H9 (cell line): ENCODE measurements at regions not wholly inside any gene's neighbourhood (a gene's known extent, or its start where the extent isn't known, plus 50 kb on each side); places are given as distances from the start of the nearest gene placed in this dataset.

Experiments
- DNase-seq: peaks from one replicate; pipeline ENCODE4 v3.0.0-alpha.2; 2017
- H2AFZ ChIP-seq: one replicate; pipeline ENCODE4 v1.6.1; 2013; ENCODE audit warnings: mild to moderate bottlenecking, low read length, control low read depth, moderate library complexity
- H2AK5ac ChIP-seq: 2 replicates; pipeline ENCODE4 v1.6.1; 2013; ENCODE audit warnings: low read length, control low read depth, mixed read lengths; ENCODE audit not compliant: insufficient read length
- H2BK120ac ChIP-seq: one replicate; pipeline ENCODE4 v1.6.1; 2013; ENCODE audit warnings: low read depth, mild to moderate bottlenecking, low read length, control low read depth, inconsistent platforms; ENCODE audit not compliant: poor library complexity, severe bottlenecking
- H2BK12ac ChIP-seq: 2 replicates; pipeline ENCODE4 v1.6.1; 2013; ENCODE audit warnings: low read length, control low read depth, mixed read lengths, low read depth; ENCODE audit not compliant: insufficient read length
- H2BK15ac ChIP-seq: 2 replicates; pipeline ENCODE4 v1.6.1; 2013; ENCODE audit warnings: low read depth, low read length, control low read depth
- H2BK20ac ChIP-seq: one replicate; pipeline ENCODE4 v1.6.1; 2013; ENCODE audit warnings: low read depth, mild to moderate bottlenecking, low read length, control low read depth, inconsistent platforms; ENCODE audit not compliant: poor library complexity, severe bottlenecking
- H2BK5ac ChIP-seq: 2 replicates; pipeline ENCODE4 v1.6.1; 2013; ENCODE audit warnings: low read length, control low read depth, mixed read lengths; ENCODE audit not compliant: insufficient read length
- H3K14ac ChIP-seq: 2 replicates; pipeline ENCODE4 v1.6.1; 2013; ENCODE audit warnings: low read length, control low read depth; ENCODE audit not compliant: insufficient read depth
- H3K18ac ChIP-seq: 2 replicates; pipeline ENCODE4 v1.6.1; 2013; ENCODE audit warnings: low read depth, mild to moderate bottlenecking, mixed read lengths, low read length, control low read depth; ENCODE audit not compliant: insufficient read length
- H3K23ac ChIP-seq: 2 replicates; pipeline ENCODE4 v1.6.1; 2013; ENCODE audit warnings: low read length, control low read depth, mixed read lengths, low read depth; ENCODE audit not compliant: insufficient read length
- H3K23me2 ChIP-seq: 2 replicates; pipeline ENCODE4 v1.6.1; 2013; ENCODE audit warnings: low read depth, mild to moderate bottlenecking, mixed read lengths, low read length, control low read depth; ENCODE audit not compliant: insufficient read length, poor library complexity, severe bottlenecking
- H3K27ac ChIP-seq: 2 replicates; pipeline ENCODE4 v1.5.1; 2013; ENCODE audit warnings: low read length, control low read depth, mixed read lengths, low read depth; ENCODE audit not compliant: insufficient read length
- H3K27me3 ChIP-seq: 2 replicates; pipeline ENCODE4 v1.6.1; 2013; ENCODE audit warnings: low read length, control low read depth, inconsistent platforms; ENCODE audit not compliant: insufficient read depth
- H3K4ac ChIP-seq: 2 replicates; pipeline ENCODE4 v1.6.1; 2013; ENCODE audit warnings: low read depth, mild to moderate bottlenecking, control low read depth, inconsistent platforms, low read length, moderate library complexity
- H3K4me1 ChIP-seq: 2 replicates; pipeline ENCODE4 v1.6.1; 2013; ENCODE audit warnings: low read length, control low read depth, inconsistent platforms; ENCODE audit not compliant: insufficient read depth
- H3K4me2 ChIP-seq: 2 replicates; pipeline ENCODE4 v1.6.1; 2013; ENCODE audit warnings: low read length, control low read depth, mixed read lengths; ENCODE audit not compliant: insufficient read length, insufficient read depth
- H3K56ac ChIP-seq: 2 replicates; pipeline ENCODE4 v1.6.1; 2013; ENCODE audit warnings: low read depth, mild to moderate bottlenecking, mixed read lengths, low read length, control low read depth; ENCODE audit not compliant: insufficient read length
- H3K79me1 ChIP-seq: 2 replicates; pipeline ENCODE4 v1.6.1; 2013; ENCODE audit warnings: low read depth, mild to moderate bottlenecking, moderate library complexity, low read length, control low read depth, inconsistent platforms; ENCODE audit not compliant: insufficient read depth, poor library complexity, severe bottlenecking
- H3K79me2 ChIP-seq: 2 replicates; pipeline ENCODE4 v1.6.1; 2013; ENCODE audit warnings: low read length, control low read depth, inconsistent platforms; ENCODE audit not compliant: insufficient read depth
- H3K9ac ChIP-seq: 2 replicates; pipeline ENCODE4 v1.6.1; 2013; ENCODE audit warnings: low read length, control low read depth, mixed read lengths; ENCODE audit not compliant: insufficient read length; ENCODE audit errors: extremely low read depth
- H3K9me3 ChIP-seq: one replicate; pipeline ENCODE4 v1.6.1; 2013; ENCODE audit warnings: low read depth, low read length, inconsistent platforms; ENCODE audit not compliant: control insufficient read depth
- H3T11ph ChIP-seq: one replicate; pipeline ENCODE4 v1.6.1; 2013; ENCODE audit warnings: mild to moderate bottlenecking, low read length, control low read depth, inconsistent platforms
- H4K20me1 ChIP-seq: one replicate; pipeline ENCODE4 v1.6.1; 2013; ENCODE audit not compliant: control insufficient read depth, insufficient read length, insufficient read depth
- H4K5ac ChIP-seq: 2 replicates; pipeline ENCODE4 v1.6.1; 2013; ENCODE audit warnings: low read depth, mild to moderate bottlenecking, mixed read lengths, low read length, control low read depth; ENCODE audit not compliant: insufficient read length
- H4K8ac ChIP-seq: replicated peaks from 2 replicates; pipeline ENCODE4 v1.6.1; 2013; ENCODE audit warnings: low read length, control low read depth, mixed read lengths, low read depth; ENCODE audit not compliant: insufficient read length
- H4K91ac ChIP-seq: 2 replicates; pipeline ENCODE4 v1.6.1; 2013; ENCODE audit warnings: low read depth, mild to moderate bottlenecking, moderate library complexity, mixed read lengths, low read length, control low read depth; ENCODE audit not compliant: insufficient read length
- H3K27ac Mint-ChIP-seq, 3 experiments: 2 replicates in 2 of 3; 3 replicates in 1 of 3; pipeline ENCODE4 v1.8.0; 2020 to 2021; ENCODE audit warnings: mixed read lengths in 3 of 3, mild to moderate bottlenecking in 1 of 3, moderate library complexity in 1 of 3
- H3K27me3 Mint-ChIP-seq: 2 replicates; pipeline ENCODE4 v1.8.0; 2021; ENCODE audit warnings: low read depth, mild to moderate bottlenecking, moderate library complexity, mixed read lengths
- H3K36me3 Mint-ChIP-seq, 3 experiments: 2 replicates in 2 of 3; 3 replicates in 1 of 3; pipeline ENCODE4 v1.8.0; 2020 to 2021; ENCODE audit warnings: low read depth in 3 of 3, mixed read lengths in 3 of 3; ENCODE audit not compliant: insufficient read depth in 1 of 3
- H3K4me1 Mint-ChIP-seq, 2 experiments: 2 replicates each; pipeline ENCODE4 v1.8.0; 2020; ENCODE audit warnings: mixed read lengths in 2 of 2
- H3K4me3 Mint-ChIP-seq, 2 experiments: 2 replicates in 1 of 2; 3 replicates in 1 of 2; pipeline ENCODE4 v1.8.0; 2020 to 2021; ENCODE audit warnings: mild to moderate bottlenecking in 2 of 2, mixed read lengths in 2 of 2, moderate library complexity in 1 of 2
- H3K9me3 Mint-ChIP-seq, 2 experiments: 2 replicates in 1 of 2; 3 replicates in 1 of 2; pipeline ENCODE4 v1.8.0; 2020; ENCODE audit warnings: mild to moderate bottlenecking in 2 of 2, mixed read lengths in 2 of 2, moderate library complexity in 1 of 2
- CTCF ChIP-seq: fragments of 200-600 bp; sonication (generic); conservative IDR thresholded peaks from 3 replicates; pipeline ENCODE4 v1.8.0; 2021; ENCODE audit warnings: antibody characterized with exemption, mild to moderate bottlenecking
- WGBS: extraction: QIAGEN DNeasy Blood & Tissue Kit; methylation state at CpG from one replicate; pipeline ENCODE4 v1.1.7; 2013; ENCODE audit warnings: missing lambda C conversion rate, low lambda C conversion rate, mixed read lengths; ENCODE audit not compliant: insufficient read length; ENCODE audit errors: extremely low coverage; 5-methylcytosine and 5-hydroxymethylcytosine counted together

DNA sequence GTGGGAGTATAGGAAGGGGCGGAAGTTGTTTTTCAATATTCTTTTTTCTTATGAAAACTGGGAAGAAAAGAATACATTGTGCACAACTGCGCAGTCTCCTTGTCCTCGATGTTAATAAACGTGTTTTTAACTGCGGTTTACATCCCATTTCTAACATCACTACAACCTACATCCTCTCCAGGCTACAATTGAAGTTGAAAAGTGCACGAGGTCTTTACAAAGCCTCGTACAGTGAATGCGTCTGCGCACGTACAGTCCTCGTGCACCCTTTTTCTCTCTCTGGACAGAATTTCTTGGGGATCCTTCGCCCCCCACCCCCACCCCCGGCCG is 102.4 kb downstream of the WT1 start:
- Histone ChIP-seq H4K20me1 (no peaks in the 10 kb centered on the region), H3K9me3 (peaks cover 6% of the 10 kb centered on the region), H3K18ac (no peak overlapping the region), H2BK12ac (no peak overlapping the region), H3K4me1 (no peaks in the 10 kb centered on the region; the same call in 1 of the 2 replicates), H3K79me1 (no peaks in the 10 kb centered on the region), H2BK15ac (no peak overlapping the region), H2AFZ (no peak overlapping the region), H3K23me2 (peaks cover 4% of the 10 kb centered on the region), H3K56ac (no peak overlapping the region), H3K14ac (no peak overlapping the region), H2BK120ac (no peak overlapping the region), H3K4me2 (peak overlapping the region; percentile 63), H4K5ac (no peak overlapping the region), H3K27me3 (peaks cover 4% of the 10 kb centered on the region; the same call in 1 of the 2 replicates), H3K23ac (no peak overlapping the region), H3K79me2 (no peaks in the 10 kb centered on the region), H2BK20ac (no peak overlapping the region), H3K9ac (no peak overlapping the region), H2AK5ac (no peak overlapping the region), H2BK5ac (no peak overlapping the region), H4K8ac (no peak overlapping the region), H4K91ac (no peak overlapping the region), H3K4ac (no peak overlapping the region), H3T11ph (no peak overlapping the region), H3K27ac (no peak overlapping the region)
- peaks cover 10% of the 10 kb centered on the region in 2 experiments for H3K9me3 Mint-ChIP-seq
- no peak for TF ChIP-seq CTCF
- peaks cover 57% of the 10 kb centered on the region for H3K27me3 Mint-ChIP-seq
- peaks cover 10 to 14% of the 10 kb centered on the region in 2 experiments; a peak in 3 of 4 replicates for H3K4me1 Mint-ChIP-seq
- DNase-seq, result no peak
- no peak overlapping the region for H3K27ac Mint-ChIP-seq
- H3K4me3 Mint-ChIP-seq, result peak overlapping the region; percentile 67 to 75; a peak in 4 of 5 replicates
- peaks cover 4 to 14% (median 8%) of the 10 kb centered on the region in 3 experiments; a peak in 6 of 7 replicates for H3K36me3 Mint-ChIP-seq
- no CpG with 5 or more reads among the region's 14 CpGs for WGBS
